ENCODE measurements at regions not wholly inside any gene's neighbourhood (a gene's known extent, or its start where the extent isn't known, plus 50 kb on each side); places are given as distances from the start of the nearest gene placed in this dataset.

GRCh38 chr13:39847336-39847735 is 191.9 kb downstream of the COG6 start:
- DNase-seq (no peak), ATAC-seq (no peak)
- intact Hi-C loops (cut with DNase I): no loop called here

DNA sequence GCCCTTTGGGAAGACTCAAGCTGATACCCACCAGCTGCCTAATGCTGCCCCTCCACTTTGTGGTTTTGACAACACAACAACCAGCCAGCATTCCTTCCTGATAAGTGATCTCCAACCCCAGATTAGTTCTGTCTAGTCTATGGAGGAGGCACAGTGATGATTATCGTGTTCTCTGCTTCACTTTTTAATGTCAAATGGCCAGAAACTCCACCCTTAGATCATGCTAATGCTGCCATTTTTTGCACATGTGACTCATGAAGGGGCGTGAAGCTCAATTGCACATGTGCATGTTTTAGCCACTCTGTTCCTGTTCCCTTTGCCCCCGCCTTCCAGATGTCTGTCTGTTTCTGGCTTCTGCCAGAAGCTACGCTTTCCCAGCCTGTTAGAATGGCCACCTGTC is 199.8 kb downstream of the COG6 start:
- ATAC-seq: no peak
- intact Hi-C loops (cut with DNase I): no loop called here
- no peak for DNase-seq

DNA sequence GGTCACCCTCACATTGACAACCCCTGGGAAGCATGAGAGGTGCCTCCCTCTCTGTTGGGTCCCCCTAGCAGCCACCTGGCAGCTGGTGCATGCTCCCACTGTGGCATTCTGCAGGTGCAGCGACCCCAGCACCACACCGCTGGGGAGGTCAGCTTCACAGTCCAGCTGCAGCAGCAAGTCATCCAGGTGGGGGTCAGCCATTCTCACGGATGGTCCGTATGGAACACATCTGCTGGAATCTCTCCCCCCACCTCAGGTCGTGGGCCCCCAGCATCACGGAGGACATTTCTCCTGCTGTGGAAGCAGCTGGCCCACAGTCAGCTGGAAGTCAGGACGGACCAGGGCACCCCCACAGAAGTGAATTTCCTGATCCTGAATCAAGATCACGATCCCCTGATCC is 201.3 kb downstream of the COG6 start:
- ATAC-seq: no peak
- intact Hi-C loops (cut with DNase I): no loop called here
- DNase-seq: no peak

GRCh38 chr13:39858794-39859193 is 203.3 kb downstream of the COG6 start:
- no peak for DNase-seq
- ATAC-seq: no peak
- intact Hi-C loops (cut with DNase I): no loop called here

- ATAC-seq (no peak), DNase-seq (no peak)
- intact Hi-C loops (cut with DNase I): no loop called here
Measured at GRCh38 chr13:39859898-39860297, 204.4 kb downstream of the COG6 start.

- intact Hi-C loops (cut with DNase I): no loop called here
- DNase-seq (no peak), ATAC-seq (no peak)
Measured at GRCh38 chr13:39862900-39863299, 207.4 kb downstream of the COG6 start.

DNA sequence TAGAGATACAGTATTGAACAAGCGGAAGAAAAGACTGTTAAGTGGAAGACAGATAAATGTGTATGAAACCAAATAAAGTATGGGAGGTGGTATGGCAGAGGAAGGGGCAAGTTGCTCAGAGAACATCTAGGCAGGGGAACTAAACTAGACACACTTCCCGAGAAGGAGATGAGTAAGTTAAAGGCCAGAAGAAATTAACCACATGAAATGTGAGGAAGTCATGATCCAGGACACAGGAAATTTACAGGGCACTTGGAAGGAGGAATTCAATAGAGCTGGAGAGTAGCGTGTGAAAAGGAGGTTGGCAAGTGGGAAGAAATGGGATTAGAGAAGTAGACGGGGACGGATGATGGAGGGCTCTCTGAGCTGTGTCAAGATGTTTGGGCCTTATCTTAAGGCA is 208.8 kb downstream of the COG6 start:
- DNase-seq (no peak), ATAC-seq (no peak)
- intact Hi-C loops (cut with DNase I): no loop called here

GRCh38 chr13:39866722-39867121 is 211.3 kb downstream of the COG6 start:
- ATAC-seq (no peak), DNase-seq (no peak)
- intact Hi-C loops (cut with DNase I): no loop called here

- ATAC-seq (peak in 1 of 2 donors; percentile 47), DNase-seq (no peak)
- intact Hi-C loops (cut with DNase I): no loop called here
Measured at GRCh38 chr13:39867807-39868206, 212.3 kb downstream of the COG6 start.

DNA sequence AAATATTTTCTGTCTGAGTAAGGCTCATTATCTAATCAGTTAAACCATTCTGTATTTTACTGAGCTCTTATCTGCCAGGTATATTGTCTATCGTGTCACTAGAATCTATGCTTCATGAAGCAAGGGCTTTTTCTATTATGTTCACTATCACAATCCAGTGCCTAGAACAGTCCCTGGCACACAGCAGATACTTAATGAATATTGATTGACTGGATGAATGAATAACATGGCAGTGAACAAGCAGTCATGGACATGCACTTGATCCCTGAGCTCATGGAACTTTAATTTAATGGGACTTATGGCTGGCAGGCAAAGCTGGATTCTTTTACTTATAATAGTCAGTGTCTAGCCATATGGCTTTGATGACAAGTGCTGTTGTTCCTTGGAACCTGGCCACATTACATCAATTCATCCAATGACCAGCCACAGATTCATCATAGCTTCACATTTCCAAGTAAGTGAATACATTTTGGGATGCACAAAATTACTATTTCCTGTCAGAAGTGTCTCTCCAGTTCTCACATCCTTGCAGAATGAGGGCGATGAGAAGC is 214.8 kb downstream of the COG6 start:
- intact Hi-C loops (cut with DNase I): loop anchor here in 1 of 2 donors (10.0 kb wide), 1 partner anchor 375 kb away; no protein-coding TSS in a partner anchor
- ATAC-seq (no peak), DNase-seq (no peak)

- DNase-seq: no peak
- intact Hi-C loops (cut with DNase I): loop anchor here in 1 of 2 donors (10.0 kb wide), 1 partner anchor 370 kb away; no protein-coding TSS in a partner anchor
- ATAC-seq: no peak
Measured at GRCh38 chr13:39874331-39875053, 219.0 kb downstream of the COG6 start.

GRCh38 chr13:39875111-39875987 is 219.9 kb downstream of the COG6 start:
- DNase-seq: peak; percentile 51
- intact Hi-C loops (cut with DNase I): loop anchor here in 1 of 2 donors (10.0 kb wide), 1 partner anchor 369 kb away; no protein-coding TSS in a partner anchor
- ATAC-seq: peak; percentile 25 to 29

GRCh38 chr13:39876258-39876657 is 220.8 kb downstream of the COG6 start:
- DNase-seq (no peak), ATAC-seq (peak in 1 of 2 donors; percentile 27)
- intact Hi-C loops (cut with DNase I): loop anchor here in 1 of 2 donors (10.0 kb wide), 1 partner anchor 369 kb away; no protein-coding TSS in a partner anchor

- intact Hi-C loops (cut with DNase I): loop anchor here in 1 of 2 donors (10.0 kb wide), 1 partner anchor 368 kb away; no protein-coding TSS in a partner anchor
- peak in 1 of 2 donors; percentile 37 for ATAC-seq
- no peak for DNase-seq
Measured at GRCh38 chr13:39877134-39877533, 221.7 kb downstream of the COG6 start.

DNA sequence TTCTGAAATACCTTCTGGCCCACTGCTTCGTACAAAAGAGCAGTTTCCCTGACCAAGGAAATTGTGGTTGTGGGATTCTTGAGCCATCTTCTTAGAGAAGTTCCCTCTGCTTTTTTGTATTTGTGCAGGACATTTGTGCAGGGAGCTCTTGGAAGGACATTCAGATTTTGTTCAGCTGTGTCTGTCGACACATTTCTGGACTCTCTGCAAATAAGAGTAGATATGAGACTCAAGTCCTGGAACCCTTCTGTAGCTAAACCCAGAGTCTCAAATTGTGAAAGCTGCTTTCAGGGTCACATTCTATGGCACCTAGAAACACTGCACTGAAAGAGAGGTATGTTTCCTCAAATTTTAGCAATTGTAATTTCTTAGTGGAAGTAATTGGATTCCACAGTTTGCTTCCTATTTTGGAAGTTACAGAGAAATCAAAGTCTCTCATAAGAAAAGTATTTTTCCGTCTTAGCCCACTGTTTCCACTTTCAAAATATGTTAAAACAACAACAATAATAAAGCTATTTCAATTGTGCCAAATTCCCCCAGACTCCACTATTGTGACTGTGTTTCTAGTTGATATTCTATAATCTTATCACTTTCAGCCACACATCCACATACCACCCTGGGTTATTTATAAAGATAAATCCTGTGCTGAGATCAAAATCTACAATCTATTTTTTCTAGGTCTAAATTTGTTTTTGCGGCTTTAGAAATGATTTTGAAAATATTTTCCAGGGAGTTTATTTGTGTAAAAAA is 224.0 kb downstream of the COG6 start:
- intact Hi-C loops (cut with DNase I): loop anchor here in 1 of 2 donors (10.0 kb wide), 1 partner anchor 365 kb away; no protein-coding TSS in a partner anchor
- ATAC-seq: peak; percentile 30 to 82

GRCh38 chr13:39881383-39881782 is 225.9 kb downstream of the COG6 start:
- DNase-seq (no peak), ATAC-seq (no peak)
- intact Hi-C loops (cut with DNase I): no loop called here

More for the DNA sequence above, 224.0 kb downstream of the COG6 start:
- no peak for DNase-seq

GRCh38 chr13:39881887-39882286 is 226.4 kb downstream of the COG6 start:
- no peak for DNase-seq
- intact Hi-C loops (cut with DNase I): no loop called here
- ATAC-seq: no peak

GRCh38 chr13:39884166-39884565 is 228.7 kb downstream of the COG6 start:
- DNase-seq (no peak), ATAC-seq (no peak)
- intact Hi-C loops (cut with DNase I): no loop called here

- intact Hi-C loops (cut with DNase I): no loop called here
- ATAC-seq (no peak), DNase-seq (no peak)
Measured at GRCh38 chr13:39886336-39886735, 230.9 kb downstream of the COG6 start.

Measured in left cardiac atrium (tissue), 4 donors.